ENCODE measurements at regions not wholly inside any gene's neighbourhood (a gene's known extent, or its start where the extent isn't known, plus 50 kb on each side); places are given as distances from the start of the nearest gene placed in this dataset.

- TF ChIP-seq, protein P1, sequence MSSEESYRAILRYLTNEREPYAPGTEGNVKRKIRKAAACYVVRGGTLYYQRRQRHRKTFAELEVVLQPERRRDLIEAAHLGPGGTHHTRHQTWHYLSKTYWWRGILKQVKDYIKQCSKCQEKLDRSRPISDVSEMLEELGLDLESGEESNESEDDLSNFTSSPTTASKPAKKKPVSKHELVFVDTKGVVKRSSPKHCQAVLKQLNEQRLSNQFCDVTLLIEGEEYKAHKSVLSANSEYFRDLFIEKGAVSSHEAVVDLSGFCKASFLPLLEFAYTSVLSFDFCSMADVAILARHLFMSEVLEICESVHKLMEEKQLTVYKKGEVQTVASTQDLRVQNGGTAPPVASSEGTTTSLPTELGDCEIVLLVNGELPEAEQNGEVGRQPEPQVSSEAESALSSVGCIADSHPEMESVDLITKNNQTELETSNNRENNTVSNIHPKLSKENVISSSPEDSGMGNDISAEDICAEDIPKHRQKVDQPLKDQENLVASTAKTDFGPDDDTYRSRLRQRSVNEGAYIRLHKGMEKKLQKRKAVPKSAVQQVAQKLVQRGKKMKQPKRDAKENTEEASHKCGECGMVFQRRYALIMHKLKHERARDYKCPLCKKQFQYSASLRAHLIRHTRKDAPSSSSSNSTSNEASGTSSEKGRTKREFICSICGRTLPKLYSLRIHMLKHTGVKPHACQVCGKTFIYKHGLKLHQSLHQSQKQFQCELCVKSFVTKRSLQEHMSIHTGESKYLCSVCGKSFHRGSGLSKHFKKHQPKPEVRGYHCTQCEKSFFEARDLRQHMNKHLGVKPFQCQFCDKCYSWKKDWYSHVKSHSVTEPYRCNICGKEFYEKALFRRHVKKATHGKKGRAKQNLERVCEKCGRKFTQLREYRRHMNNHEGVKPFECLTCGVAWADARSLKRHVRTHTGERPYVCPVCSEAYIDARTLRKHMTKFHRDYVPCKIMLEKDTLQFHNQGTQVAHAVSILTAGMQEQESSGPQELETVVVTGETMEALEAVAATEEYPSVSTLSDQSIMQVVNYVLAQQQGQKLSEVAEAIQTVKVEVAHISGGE (tag by site-specific recombination; conservative IDR thresholded peaks at IDR 0.05; ENCODE audit: low read depth), result no peak
- no peak for TF ChIP-seq SCRT1 (tag by site-specific recombination; IDR thresholded peaks at IDR 0.05; ENCODE audit: borderline replicate concordance)
- TF ChIP-seq, protein P2, sequence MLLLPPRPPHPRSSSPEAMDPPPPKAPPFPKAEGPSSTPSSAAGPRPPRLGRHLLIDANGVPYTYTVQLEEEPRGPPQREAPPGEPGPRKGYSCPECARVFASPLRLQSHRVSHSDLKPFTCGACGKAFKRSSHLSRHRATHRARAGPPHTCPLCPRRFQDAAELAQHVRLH (tag by site-specific recombination; IDR thresholded peaks at IDR 0.05), result no peak
- no peak for TF ChIP-seq YY1 (tag by site-specific recombination; IDR thresholded peaks at IDR 0.05)
- no peak for TF ChIP-seq ZNF24 (tag by site-specific recombination; IDR thresholded peaks at IDR 0.05)
- no peak for TF ChIP-seq OVOL3 (tag by site-specific recombination; IDR thresholded peaks at IDR 0.05)
- TF ChIP-seq ZNF473 (tag by site-specific recombination; IDR thresholded peaks at IDR 0.05), result no peak
- no peak for TF ChIP-seq ZBTB48 (tag by site-specific recombination; IDR thresholded peaks at IDR 0.05)
- no peak for TF ChIP-seq ZNF692 (tag by site-specific recombination; IDR thresholded peaks at IDR 0.05)
- TF ChIP-seq ZFP41 (tag by site-specific recombination; IDR thresholded peaks at IDR 0.05; ENCODE audit: borderline replicate concordance), result no peak
- TF ChIP-seq ZNF555 (tag by site-specific recombination; conservative IDR thresholded peaks at IDR 0.05), result no peak
- TF ChIP-seq PRDM6 (tag by site-specific recombination; IDR thresholded peaks at IDR 0.05), result no peak
- TF ChIP-seq KLF16 (tag by site-specific recombination; IDR thresholded peaks at IDR 0.05), result no peak
- TF ChIP-seq ZNF776 (tag by site-specific recombination; IDR thresholded peaks at IDR 0.05; ENCODE audit: borderline replicate concordance), result no peak
- no peak for TF ChIP-seq ZNF202 (tag by site-specific recombination; IDR thresholded peaks at IDR 0.05; ENCODE audit: borderline replicate concordance)
- no peaks in the 10 kb centered on the region for H3K9me3 ChIP-seq (ENCODE audit: control insufficient read depth, insufficient read depth, low read depth, low read length)
- CTCF ChIA-PET, result no interaction called here
- POLR2A ChIA-PET, result no interaction called here
- H3K27ac ChIP-seq (ENCODE audit: extremely low read depth, low read depth, low read length), result no peak overlapping the region
- no peaks in the 10 kb centered on the region for H3K4me1 ChIP-seq (ENCODE audit: control insufficient read depth, insufficient read depth, low read length)
- no peaks in the 10 kb centered on the region for H3K36me3 ChIP-seq (ENCODE audit: control insufficient read depth in 2 of 2, insufficient read depth in 1 of 2, low read length in 2 of 2)
- H3K4me3 ChIP-seq (ENCODE audit: low read depth, low read length), result no peak overlapping the region
These were observed 1202.8 kb upstream of the ACVR2A start for GRCh38 chr2:146642066-146642465.

DNA sequence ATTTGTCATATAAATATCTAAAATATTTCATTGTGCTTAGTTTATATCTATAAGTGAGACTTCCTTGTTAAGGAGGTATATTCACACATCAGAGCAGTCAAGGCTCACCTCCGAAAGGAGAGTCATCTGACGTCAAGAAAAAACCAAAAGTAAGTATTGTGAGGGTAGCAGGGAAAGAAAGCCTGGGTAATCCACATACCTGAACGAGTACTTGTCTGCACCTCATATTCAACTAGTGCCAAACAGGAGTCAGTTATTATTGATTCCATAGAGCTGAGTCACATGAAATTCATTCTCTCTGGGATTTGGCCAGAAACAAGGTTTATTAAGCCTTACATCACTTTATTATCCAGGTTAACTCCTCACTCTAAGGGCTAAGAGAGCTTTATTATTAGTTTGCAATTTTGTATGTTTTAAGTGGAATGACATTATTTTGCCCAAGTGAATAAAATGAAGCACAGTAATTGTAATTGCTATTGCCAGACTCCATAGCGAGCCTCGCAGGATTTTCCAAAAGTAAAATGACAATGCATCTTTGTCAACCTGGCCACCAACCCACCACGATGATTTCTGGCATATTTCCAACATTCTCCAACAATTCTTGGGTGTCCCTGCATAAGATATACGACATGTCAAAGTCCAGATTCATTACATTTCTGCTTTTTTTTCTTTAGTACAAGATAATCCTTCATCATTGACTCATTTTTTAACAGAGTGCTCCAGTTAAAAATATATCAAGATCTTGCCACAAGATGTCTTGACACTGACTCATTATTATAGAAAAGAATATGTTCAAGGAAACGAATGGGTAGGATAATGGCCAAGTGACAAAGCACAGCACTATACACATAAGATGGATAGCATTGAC lies 1210.4 kb upstream of the ACVR2A start:
- CTCF ChIA-PET, result no interaction called here
- no peaks in the 10 kb centered on the region for H3K9me3 ChIP-seq (ENCODE audit: control insufficient read depth, insufficient read depth, low read depth, low read length)
- no peak overlapping the region for H3K4me3 ChIP-seq (ENCODE audit: low read depth, low read length)
- H3K4me1 ChIP-seq (ENCODE audit: control insufficient read depth, insufficient read depth, low read length), result no peaks in the 10 kb centered on the region
- no peaks in the 10 kb centered on the region for H3K36me3 ChIP-seq (ENCODE audit: control insufficient read depth in 2 of 2, insufficient read depth in 1 of 2, low read length in 2 of 2)
- no peak overlapping the region for H3K27ac ChIP-seq (ENCODE audit: extremely low read depth, low read depth, low read length)
- POLR2A ChIA-PET, result no interaction called here
- no peak for TF ChIP-seq ZNF623 (tag by site-specific recombination; IDR thresholded peaks at IDR 0.05)
- no peak for TF ChIP-seq KLF16 (tag by site-specific recombination; IDR thresholded peaks at IDR 0.05)
- TF ChIP-seq, protein P3, sequence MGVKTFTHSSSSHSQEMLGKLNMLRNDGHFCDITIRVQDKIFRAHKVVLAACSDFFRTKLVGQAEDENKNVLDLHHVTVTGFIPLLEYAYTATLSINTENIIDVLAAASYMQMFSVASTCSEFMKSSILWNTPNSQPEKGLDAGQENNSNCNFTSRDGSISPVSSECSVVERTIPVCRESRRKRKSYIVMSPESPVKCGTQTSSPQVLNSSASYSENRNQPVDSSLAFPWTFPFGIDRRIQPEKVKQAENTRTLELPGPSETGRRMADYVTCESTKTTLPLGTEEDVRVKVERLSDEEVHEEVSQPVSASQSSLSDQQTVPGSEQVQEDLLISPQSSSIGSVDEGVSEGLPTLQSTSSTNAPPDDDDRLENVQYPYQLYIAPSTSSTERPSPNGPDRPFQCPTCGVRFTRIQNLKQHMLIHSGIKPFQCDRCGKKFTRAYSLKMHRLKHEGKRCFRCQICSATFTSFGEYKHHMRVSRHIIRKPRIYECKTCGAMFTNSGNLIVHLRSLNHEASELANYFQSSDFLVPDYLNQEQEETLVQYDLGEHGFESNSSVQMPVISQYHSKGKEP (tag by site-specific recombination; IDR thresholded peaks at IDR 0.05), result no peak
- no peak for TF ChIP-seq ZNF114 (tag by site-specific recombination; IDR thresholded peaks at IDR 0.05)
- no peak for TF ChIP-seq SETDB1 (IDR thresholded peaks at IDR 0.05; ENCODE audit: insufficient read length, low read length)
- no peak for TF ChIP-seq ZNF157 (tag by site-specific recombination; IDR thresholded peaks at IDR 0.05)
- no peak for TF ChIP-seq ZNF23 (tag by site-specific recombination; IDR thresholded peaks at IDR 0.05; ENCODE audit: borderline replicate concordance)
- no peak for TF ChIP-seq ZFP37 (tag by site-specific recombination; IDR thresholded peaks at IDR 0.05)
- TF ChIP-seq RBAK (tag by site-specific recombination; IDR thresholded peaks at IDR 0.05), result no peak
- TF ChIP-seq GFI1B (tag by site-specific recombination; IDR thresholded peaks at IDR 0.05), result no peak

All from HEK293 (cell line).